PC-9 (cell line): ENCODE measurements at regions not wholly inside any gene's neighbourhood (a gene's known extent, or its start where the extent isn't known, plus 50 kb on each side); places are given as distances from the start of the nearest gene placed in this dataset.
A peak's percentile ranks its signal among the peaks of the same experiment; 100 is the strongest.

ENCODE experiments used
- BruUV-seq: library from RNA; stranded (reverse); fragments of 400-500 nt; replicated peaks from 2 replicates; lab custom pipeline; 2021; lab: Mats Ljungman, UMichigan
- CTCF ChIA-PET: fragments of 300-600 bp; sonication (Branson Sonifier 250); formaldehyde crosslinking; loops from one replicate; lab custom pipeline; 2022; ENCODE audit warnings: antibody characterized with exemption; lab: Charles Lee
- POLR2A ChIA-PET: fragments of 300-600 bp; sonication (Branson Sonifier 250); formaldehyde crosslinking; loops from one replicate; lab custom pipeline; 2022; ENCODE audit warnings: antibody characterized with exemption; ENCODE audit not compliant: unreplicated experiment; lab: Charles Lee
- DNase-seq, 2 experiments: peaks; one replicate each; pipeline versions ENCODE4 v3.0.0 to v3.0.0-alpha.2; 2015 to 2022; ENCODE audit warnings: mixed read lengths in 1 of 2
- H2AFZ ChIP-seq: fragments of 200-600 bp; sonication (generic); 2 replicates; pipeline ENCODE4 v1.8.1; 2017; ENCODE audit warnings: antibody characterized with exemption
- H3F3A ChIP-seq: fragments of 200-600 bp; sonication (generic); 2 replicates; pipeline ENCODE4 v1.8.1; 2017; ENCODE audit warnings: antibody characterized with exemption, mild to moderate bottlenecking, low read depth; ENCODE audit not compliant: insufficient read depth
- H3K27ac ChIP-seq: fragments of 200-600 bp; sonication (generic); 2 replicates; pipeline ENCODE4 v1.6.1; 2016; ENCODE audit warnings: mixed run types
- H3K27me3 ChIP-seq: fragments of 200-600 bp; sonication (generic); 2 replicates; pipeline ENCODE4 v1.6.1; 2016; ENCODE audit warnings: low read depth, mixed run types; ENCODE audit not compliant: insufficient read depth
- H3K36me3 ChIP-seq: fragments of 200-600 bp; sonication (generic); 2 replicates; pipeline ENCODE4 v1.6.1; 2016; ENCODE audit warnings: low read depth, mixed run types
- H3K4me1 ChIP-seq: fragments of 200-600 bp; sonication (generic); replicated peaks from 2 replicates; pipeline ENCODE4 v1.6.1; 2016; ENCODE audit warnings: mixed run types; ENCODE audit not compliant: insufficient read depth
- H3K4me2 ChIP-seq: fragments of 200-600 bp; sonication (generic); 2 replicates; pipeline ENCODE4 v1.6.1; 2017; ENCODE audit warnings: mixed run types
- H3K4me3 ChIP-seq: fragments of 200-600 bp; sonication (generic); 2 replicates; pipeline ENCODE4 v1.6.1; 2016; ENCODE audit warnings: mixed run types
- H3K79me2 ChIP-seq: fragments of 200-600 bp; sonication (generic); 2 replicates; pipeline ENCODE4 v1.6.1; 2017; ENCODE audit warnings: low read depth, mixed run types
- H3K9me2 ChIP-seq: fragments of 200-600 bp; sonication (generic); 2 replicates; pipeline ENCODE4 v1.8.1; 2017; ENCODE audit warnings: mild to moderate bottlenecking; ENCODE audit not compliant: insufficient read depth
- H3K9me3 ChIP-seq: fragments of 200-600 bp; sonication (generic); 2 replicates; pipeline ENCODE4 v1.8.1; 2016; ENCODE audit warnings: low read depth; ENCODE audit not compliant: insufficient read depth
- H4K20me1 ChIP-seq: fragments of 200-600 bp; sonication (generic); 2 replicates; pipeline ENCODE4 v1.8.1; 2017; ENCODE audit not compliant: insufficient read depth
- EZH2 ChIP-seq: fragments of 200-600 bp; sonication (generic); IDR thresholded peaks from 2 replicates; pipeline ENCODE4 v1.8.0; 2017; ENCODE audit warnings: antibody characterized with exemption, low read depth
- intact Hi-C: fragments of 100-400 bp; cut with micrococcal nuclease; formaldehyde crosslinking; loops from one replicate; pipeline ENCODE4 v1.10.0; 2022; ENCODE audit not compliant: unreplicated experiment
- TF ChIP-seq, protein P1 (sequence below): fragments of 200-600 bp; sonication (generic); conservative IDR thresholded peaks from 2 replicates; pipeline ENCODE4 v1.6.1; 2017; ENCODE audit warnings: mixed run types, antibody characterized with exemption, mild to moderate bottlenecking, moderate library complexity

DNA sequence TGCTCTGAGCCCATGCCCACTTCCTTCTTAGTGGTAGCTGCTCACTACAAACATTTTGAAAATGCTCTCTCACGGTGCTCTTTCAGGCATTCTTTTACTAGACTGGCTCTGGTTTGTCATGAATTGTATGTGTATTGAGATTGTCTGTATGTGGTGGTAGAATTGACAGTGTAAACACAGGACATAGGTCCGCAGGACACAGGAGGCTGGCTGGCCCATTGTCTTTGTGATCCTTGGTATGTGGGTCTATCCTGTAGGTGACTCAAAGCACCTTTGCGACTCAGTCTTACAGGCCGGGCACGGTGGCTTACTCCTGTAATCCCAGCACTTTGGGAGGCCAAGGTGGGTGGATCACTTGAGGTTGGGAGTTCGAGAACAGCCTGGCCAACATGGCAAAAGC, 250.9 kb downstream of the C12orf75 start:
- Histone ChIP-seq H4K20me1 (no peaks in the 10 kb centered on the region), H3K27ac (no peak overlapping the region), H3F3A (no peaks in the 10 kb centered on the region), H3K4me1 (no peaks in the 10 kb centered on the region), H3K9me2 (no peaks in the 10 kb centered on the region), H3K4me2 (no peak overlapping the region), H3K36me3 (no peaks in the 10 kb centered on the region), H3K27me3 (no peaks in the 10 kb centered on the region), H3K79me2 (no peaks in the 10 kb centered on the region), H2AFZ (no peak overlapping the region), H3K9me3 (no peaks in the 10 kb centered on the region), H3K4me3 (no peak overlapping the region)
- ChIA-PET POLR2A (interaction anchor here (0.6 kb wide), 1 partner anchor 26 kb away, joined by 6 read pairs; no protein-coding TSS in a partner anchor), CTCF (no interaction called here)
- intact Hi-C loops = no loop called here
- TF ChIP-seq, protein P1, sequence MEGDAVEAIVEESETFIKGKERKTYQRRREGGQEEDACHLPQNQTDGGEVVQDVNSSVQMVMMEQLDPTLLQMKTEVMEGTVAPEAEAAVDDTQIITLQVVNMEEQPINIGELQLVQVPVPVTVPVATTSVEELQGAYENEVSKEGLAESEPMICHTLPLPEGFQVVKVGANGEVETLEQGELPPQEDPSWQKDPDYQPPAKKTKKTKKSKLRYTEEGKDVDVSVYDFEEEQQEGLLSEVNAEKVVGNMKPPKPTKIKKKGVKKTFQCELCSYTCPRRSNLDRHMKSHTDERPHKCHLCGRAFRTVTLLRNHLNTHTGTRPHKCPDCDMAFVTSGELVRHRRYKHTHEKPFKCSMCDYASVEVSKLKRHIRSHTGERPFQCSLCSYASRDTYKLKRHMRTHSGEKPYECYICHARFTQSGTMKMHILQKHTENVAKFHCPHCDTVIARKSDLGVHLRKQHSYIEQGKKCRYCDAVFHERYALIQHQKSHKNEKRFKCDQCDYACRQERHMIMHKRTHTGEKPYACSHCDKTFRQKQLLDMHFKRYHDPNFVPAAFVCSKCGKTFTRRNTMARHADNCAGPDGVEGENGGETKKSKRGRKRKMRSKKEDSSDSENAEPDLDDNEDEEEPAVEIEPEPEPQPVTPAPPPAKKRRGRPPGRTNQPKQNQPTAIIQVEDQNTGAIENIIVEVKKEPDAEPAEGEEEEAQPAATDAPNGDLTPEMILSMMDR = no peak
- no peak for TF ChIP-seq EZH2
- peak in 1 of 2 experiments; percentile 6 for DNase-seq
- BruUV-seq = no TSS peak

DNA sequence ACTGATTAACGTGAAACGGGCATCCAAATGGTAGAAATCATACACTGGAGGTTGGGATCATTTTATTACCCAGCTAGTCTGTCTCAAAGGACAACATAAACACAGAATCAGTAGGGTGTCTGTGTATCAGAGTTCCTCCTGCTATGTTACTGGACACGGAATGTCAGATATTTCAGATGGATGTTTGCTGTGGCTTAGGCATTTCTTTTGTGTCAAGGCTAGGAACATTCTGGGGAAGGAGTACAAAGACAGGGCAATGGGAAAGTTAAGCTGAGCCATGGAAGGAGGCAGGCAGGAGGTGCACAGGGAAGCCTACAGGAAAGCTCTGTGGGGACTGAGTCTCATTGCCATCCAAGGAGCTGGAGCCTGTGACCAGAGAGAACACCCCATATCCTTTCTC, 254.6 kb downstream of the C12orf75 start:
- TF ChIP-seq, protein P1 = no peak
- no peak for TF ChIP-seq EZH2
- POLR2A ChIA-PET = no interaction called here
- Histone ChIP-seq H3K79me2 (no peaks in the 10 kb centered on the region), H3K9me2 (no peaks in the 10 kb centered on the region), H3K4me2 (no peak overlapping the region), H3K27ac (no peak overlapping the region), H3K27me3 (no peaks in the 10 kb centered on the region), H3K4me1 (no peaks in the 10 kb centered on the region), H4K20me1 (no peaks in the 10 kb centered on the region), H3F3A (no peaks in the 10 kb centered on the region), H3K36me3 (no peaks in the 10 kb centered on the region), H3K4me3 (no peak overlapping the region), H2AFZ (no peak overlapping the region), H3K9me3 (no peaks in the 10 kb centered on the region)
- no peak for DNase-seq
- intact Hi-C loops = no loop called here
- CTCF ChIA-PET = no interaction called here
- no TSS peak for BruUV-seq

DNA sequence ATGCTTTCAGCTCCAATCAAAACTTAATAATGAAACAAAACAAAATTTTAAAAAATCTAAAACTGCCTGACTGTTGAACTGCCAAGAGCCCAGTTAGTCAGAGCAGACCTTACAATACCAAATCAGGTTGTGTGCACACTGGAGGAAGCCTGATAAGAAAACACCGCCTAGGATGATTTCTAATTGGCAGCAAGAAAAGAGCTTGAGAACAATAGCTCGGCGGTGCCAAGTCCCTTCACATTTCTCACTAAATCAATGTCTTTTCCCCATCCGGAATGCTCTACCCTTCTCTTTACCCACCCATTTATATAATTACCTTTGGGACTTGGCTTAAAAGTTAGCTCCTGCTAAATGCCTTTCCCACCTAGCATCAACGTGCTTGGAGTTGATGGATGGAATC, 256.7 kb downstream of the C12orf75 start:
- H3K4me2 ChIP-seq = no peak overlapping the region
- no peaks in the 10 kb centered on the region for H3K27me3 ChIP-seq
- H3F3A ChIP-seq = no peaks in the 10 kb centered on the region
- no peak overlapping the region for H3K4me3 ChIP-seq
- H3K9me2 ChIP-seq = no peaks in the 10 kb centered on the region
- H4K20me1 ChIP-seq = no peaks in the 10 kb centered on the region
- POLR2A ChIA-PET = no interaction called here
- H3K4me1 ChIP-seq = no peaks in the 10 kb centered on the region
- H3K36me3 ChIP-seq = no peaks in the 10 kb centered on the region
- TF ChIP-seq EZH2 = no peak
- TF ChIP-seq, protein P1 = no peak
- H3K27ac ChIP-seq = no peak overlapping the region
- no TSS peak for BruUV-seq
- H3K79me2 ChIP-seq = no peaks in the 10 kb centered on the region
- no peak overlapping the region for H2AFZ ChIP-seq
- no peaks in the 10 kb centered on the region for H3K9me3 ChIP-seq
- CTCF ChIA-PET = interaction anchor here (0.6 kb wide), 1 partner anchor 668 kb away, joined by 4 read pairs; no protein-coding TSS in a partner anchor
- intact Hi-C loops = no loop called here
- no peak for DNase-seq
